Stimulated activated CD4-positive, alpha-beta T cell treated with anti-CD3 and anti-CD28 coated beads, Interleukin-15, amount 100 ng/mL, for 48 hours (primary cell): ENCODE measurements at regions not wholly inside any gene's neighbourhood (a gene's known extent, or its start where the extent isn't known, plus 50 kb on each side); places are given as distances from the start of the nearest gene placed in this dataset.

ENCODE experiments used
- DNase-seq, 2 donors: peaks; one replicate each; pipeline ENCODE4 v3.0.0-alpha.2; 2020; ENCODE audit warnings: low read depth in 2 of 2

- no peak for DNase-seq
These were observed 56.9 kb downstream of the RDH14 start for GRCh38 chr2:18503376-18504228.

DNA sequence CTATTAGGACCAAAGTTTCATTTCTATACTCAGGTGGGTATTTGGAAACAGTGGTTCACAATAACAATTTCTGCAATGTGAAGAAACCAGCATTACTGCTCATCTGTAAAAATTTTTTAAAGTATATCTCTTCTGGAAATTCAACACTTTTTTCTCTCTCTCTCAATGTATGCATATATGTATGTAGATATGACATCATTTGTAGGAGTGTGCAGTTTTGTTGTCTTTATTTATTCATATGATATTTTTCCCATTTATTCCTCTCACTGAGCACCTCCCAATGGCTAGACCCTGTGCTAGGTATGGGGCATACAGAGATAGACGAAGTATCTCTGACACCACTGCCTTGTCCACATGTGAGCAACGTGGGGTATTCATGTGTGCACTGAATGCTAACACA lies 58.3 kb downstream of the RDH14 start:
- no peak for DNase-seq

DNA sequence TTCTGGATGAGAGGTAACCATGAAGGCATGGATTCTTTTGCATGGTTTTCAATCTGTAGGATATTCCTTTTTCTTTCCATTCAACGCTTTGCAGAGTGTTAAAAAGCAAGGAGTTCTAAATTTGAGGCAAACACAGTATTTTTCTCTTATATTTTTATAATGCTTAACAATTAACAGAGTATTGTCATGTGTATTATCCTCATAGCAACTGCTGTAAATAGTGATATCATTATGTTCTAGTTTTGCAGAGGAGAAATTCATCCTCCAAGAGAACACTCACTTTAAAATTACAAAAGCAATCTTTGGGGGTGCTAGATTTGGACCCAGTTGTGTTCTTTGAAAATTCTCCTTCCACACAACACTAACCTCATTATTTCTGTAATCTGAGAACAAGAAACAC lies 58.7 kb downstream of the RDH14 start:
- DNase-seq, result no peak

DNA sequence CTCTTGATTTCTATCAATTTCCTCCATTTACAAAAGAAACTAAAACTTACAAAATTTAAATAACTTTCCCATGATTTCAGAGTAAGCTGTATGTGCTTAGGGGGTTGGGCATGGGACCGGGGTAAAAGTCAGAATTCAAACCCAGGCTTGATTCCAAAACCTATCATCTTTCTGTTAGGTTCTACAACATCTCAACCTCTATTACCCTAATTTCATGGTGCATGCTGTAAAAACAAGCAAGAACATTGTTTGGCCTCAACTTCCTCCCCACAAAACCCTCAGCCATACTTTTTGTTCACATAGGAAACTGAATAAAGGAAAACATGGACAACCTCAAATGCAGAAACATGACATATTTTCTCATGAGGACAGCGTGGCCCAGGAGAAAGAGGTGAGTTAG lies 59.3 kb downstream of the RDH14 start:
- no peak for DNase-seq

- no peak for DNase-seq
These were observed 60.1 kb downstream of the RDH14 start for GRCh38 chr2:18500333-18500732.

DNA sequence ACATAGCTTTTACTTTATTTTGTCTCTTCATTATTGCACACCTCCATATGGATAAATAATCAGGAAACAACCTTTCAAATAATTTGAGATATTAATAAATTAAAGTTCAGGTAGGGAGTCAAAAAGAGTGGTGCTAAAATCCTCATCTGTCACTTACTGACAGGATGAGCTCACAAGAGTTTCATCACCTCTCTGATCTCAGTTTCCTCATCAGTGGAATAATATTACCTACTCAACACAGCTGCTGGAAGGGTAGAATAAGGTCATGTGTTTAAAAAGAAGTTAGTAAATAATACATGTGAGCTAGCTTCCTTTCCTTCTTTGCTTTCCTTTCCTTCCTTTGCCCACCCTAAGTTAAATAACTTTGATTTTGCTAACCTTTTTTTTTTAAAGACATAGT lies 61.9 kb downstream of the RDH14 start:
- no peak for DNase-seq

GRCh38 chr2:18496516-18496915 lies 63.9 kb downstream of the RDH14 start:
- no peak for DNase-seq

GRCh38 chr2:18495058-18495457 lies 65.4 kb downstream of the RDH14 start:
- DNase-seq, result no peak

GRCh38 chr2:18492721-18493120 lies 67.7 kb downstream of the RDH14 start:
- DNase-seq, result no peak

DNA sequence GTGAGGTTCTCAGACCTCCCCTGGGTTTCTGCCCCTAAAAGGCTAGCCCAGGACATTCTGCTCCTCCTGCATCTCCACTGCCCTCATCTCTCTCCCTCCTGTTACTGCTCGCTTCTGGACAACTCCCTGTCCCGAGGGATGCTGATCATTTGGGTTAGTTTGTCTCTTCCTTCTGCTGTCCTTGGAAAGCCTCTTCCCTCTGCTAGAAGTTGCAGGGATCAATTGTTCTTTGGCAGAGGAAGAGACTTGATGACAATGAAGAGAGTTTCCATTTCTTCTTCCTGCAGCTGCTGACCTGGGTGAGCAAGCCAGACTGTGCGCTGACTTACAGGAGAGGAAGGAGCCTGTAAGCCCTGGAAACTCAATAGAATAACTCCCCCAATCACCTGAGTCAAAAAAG lies 68.9 kb downstream of the RDH14 start:
- no peak for DNase-seq

GRCh38 chr2:18490901-18491300 lies 69.6 kb downstream of the RDH14 start:
- DNase-seq, result no peak

- no peak for DNase-seq
These were observed 73.1 kb downstream of the RDH14 start for GRCh38 chr2:18487106-18487913.

GRCh38 chr2:18484625-18485024 lies 75.8 kb downstream of the RDH14 start:
- DNase-seq, result no peak

DNA sequence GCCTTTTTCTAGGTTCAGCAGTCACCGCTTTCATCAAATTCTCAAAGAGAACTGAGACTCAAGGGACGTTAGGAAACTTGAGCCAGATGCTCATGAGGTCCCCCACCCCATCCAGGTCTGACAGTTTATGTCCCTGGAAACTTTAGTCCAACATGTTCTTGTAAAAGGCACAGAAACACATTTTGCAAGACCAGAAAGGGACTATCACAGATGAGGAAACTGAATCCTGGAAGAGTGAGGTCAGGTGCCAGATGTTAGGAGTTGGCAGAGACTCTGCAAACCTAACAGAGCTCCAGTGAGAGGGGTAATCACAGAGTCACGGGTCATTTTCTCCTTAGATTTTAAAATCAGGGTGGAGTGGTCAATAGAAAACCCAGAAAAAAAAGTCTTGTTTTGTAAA lies 76.6 kb downstream of the RDH14 start:
- DNase-seq, result no peak

- DNase-seq, result no peak
These were observed 77.8 kb downstream of the RDH14 start for GRCh38 chr2:18482666-18483065.

- DNase-seq, result no peak
These were observed 80.5 kb downstream of the RDH14 start for GRCh38 chr2:18479947-18480369.

DNA sequence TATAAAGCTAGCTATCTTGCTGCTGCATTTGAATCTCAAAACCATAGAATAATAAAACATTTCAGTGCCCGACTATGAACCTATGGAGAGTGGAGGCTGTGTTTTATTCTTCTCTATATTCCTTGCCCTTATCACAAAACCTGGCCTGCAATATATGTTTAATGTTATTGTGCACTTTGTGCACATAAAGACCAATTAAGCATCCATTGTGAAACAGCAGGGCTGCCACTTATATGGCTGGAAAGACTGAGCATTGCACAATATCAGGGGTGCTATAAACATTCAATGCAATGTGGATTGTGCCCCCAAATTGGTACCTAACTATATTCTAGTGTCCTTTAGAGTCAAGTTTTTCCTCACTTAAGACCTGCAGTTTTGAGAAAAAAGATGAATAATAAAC lies 83.2 kb downstream of the RDH14 start:
- no peak for DNase-seq

DNA sequence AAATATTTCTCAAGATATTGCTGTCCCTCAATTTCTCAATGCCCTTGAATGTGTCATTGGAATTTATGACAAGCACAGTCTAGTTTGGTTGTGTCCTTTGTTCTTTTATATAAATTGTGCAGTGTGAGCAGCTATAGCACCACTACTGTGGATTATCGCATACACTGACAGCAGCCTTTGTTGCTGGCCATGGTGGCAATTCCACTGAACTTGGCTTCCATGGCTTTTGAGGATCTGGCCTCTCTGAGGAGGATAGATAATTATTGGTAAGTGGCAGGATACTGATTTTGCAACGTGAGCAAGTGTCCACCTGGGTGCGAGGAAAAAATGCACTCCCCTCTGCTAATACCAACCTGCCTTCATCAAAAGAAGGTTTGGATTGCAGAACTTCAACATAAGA lies 84.0 kb downstream of the RDH14 start:
- DNase-seq, result no peak

GRCh38 chr2:18475884-18476283 lies 84.6 kb downstream of the RDH14 start:
- no peak for DNase-seq

- no peak for DNase-seq
These were observed 85.8 kb downstream of the RDH14 start for GRCh38 chr2:18474700-18475099.

- no peak for DNase-seq
These were observed 86.9 kb downstream of the RDH14 start for GRCh38 chr2:18473241-18474181.
